H1 (cell line): ENCODE measurements at regions not wholly inside any gene's neighbourhood (a gene's known extent, or its start where the extent isn't known, plus 50 kb on each side); places are given as distances from the start of the nearest gene placed in this dataset.

Experiments
- CTCF ChIA-PET: fragments of 300-600 bp; sonication (Branson Sonifier 250); formaldehyde crosslinking; loops from one replicate; lab custom pipeline; 2021; ENCODE audit not compliant: partially characterized antibody; lab: Charles Lee
- POLR2A ChIA-PET: fragments of 300-600 bp; sonication (Branson Sonifier 250); formaldehyde crosslinking; loops from one replicate; lab custom pipeline; 2021; ENCODE audit warnings: inconsistent platforms; ENCODE audit not compliant: partially characterized antibody; lab: Charles Lee
- DNase-seq, 2 experiments: peaks; one replicate each; pipeline versions ENCODE4 v3.0.0 to v3.0.0-alpha.2; 2010 to 2022; ENCODE audit warnings: low spot score in 2 of 2, low read depth in 1 of 2, mixed read lengths in 1 of 2
- FAIRE-seq: peaks from 2 replicates; lab custom pipeline; 2011; peaks lifted over from hg19 to GRCh38; lab: Jason Lieb, UNC
- H2AFZ ChIP-seq: 2 replicates; pipeline ENCODE4 v1.8.1; 2012; ENCODE audit warnings: low read length, inconsistent platforms
- H2AK5ac ChIP-seq: 2 replicates; pipeline ENCODE4 v1.6.1; 2013; ENCODE audit warnings: low read depth, low read length
- H2BK120ac ChIP-seq: replicated peaks from 2 replicates; pipeline ENCODE3; 2013; ENCODE audit warnings: low read depth, low read length, inconsistent platforms
- H2BK12ac ChIP-seq: 2 replicates; pipeline ENCODE4 v1.6.1; 2013; ENCODE audit warnings: low read depth, low read length
- H2BK15ac ChIP-seq: 2 replicates; pipeline ENCODE4 v1.6.1; 2013; ENCODE audit warnings: low read length
- H2BK20ac ChIP-seq: 2 replicates; pipeline ENCODE4 v1.6.1; 2013; ENCODE audit warnings: low read length
- H2BK5ac ChIP-seq: 2 replicates; pipeline ENCODE4 v1.6.1; 2013; ENCODE audit warnings: low read depth, low read length
- H3K14ac ChIP-seq: 2 replicates; pipeline ENCODE4 v1.6.1; 2013; ENCODE audit warnings: inconsistent platforms; ENCODE audit not compliant: insufficient read length
- H3K18ac ChIP-seq: 2 replicates; pipeline ENCODE4 v1.6.1; 2013; ENCODE audit warnings: low read length; ENCODE audit errors: extremely low read depth
- H3K23ac ChIP-seq: 2 replicates; pipeline ENCODE4 v1.6.1; 2013; ENCODE audit warnings: inconsistent platforms; ENCODE audit not compliant: insufficient read length
- H3K23me2 ChIP-seq: 2 replicates; pipeline ENCODE4 v1.6.1; 2013; ENCODE audit warnings: low read depth, low read length
- H3K27ac ChIP-seq: 2 replicates; pipeline ENCODE4 v1.6.1; 2011; ENCODE audit warnings: low read depth, low read length, inconsistent platforms
- H3K27me3 ChIP-seq, 4 experiments: replicated peaks in 1 of 4; 1 replicate in 1 of 4; 2 replicates in 3 of 4; pipeline versions ENCODE4 v1.6.1 to v1.8.1; 2011 to 2013; ENCODE audit warnings: low read length in 3 of 4, mild to moderate bottlenecking in 3 of 4, inconsistent platforms in 2 of 4, mixed read lengths in 2 of 4, moderate library complexity in 1 of 4; ENCODE audit not compliant: control insufficient read depth in 3 of 4, insufficient read depth in 3 of 4; ENCODE audit errors: extremely low read depth in 1 of 4
- H3K36me3 ChIP-seq, 4 experiments: 2 replicates each; pipeline versions ENCODE4 v1.6.1 to v1.8.1; 2011 to 2013; ENCODE audit warnings: mild to moderate bottlenecking in 4 of 4, low read length in 3 of 4, moderate library complexity in 2 of 4, control low read depth in 1 of 4, inconsistent platforms in 1 of 4; ENCODE audit not compliant: insufficient read depth in 4 of 4, control insufficient read depth in 2 of 4
- H3K4ac ChIP-seq: replicated peaks from 2 replicates; pipeline ENCODE3; 2013; ENCODE audit warnings: low read length, low read depth, mixed read lengths, inconsistent platforms; ENCODE audit not compliant: insufficient read length
- H3K4me1 ChIP-seq, 4 experiments: replicated peaks in 1 of 4; 1 replicate in 1 of 4; 2 replicates in 3 of 4; pipeline versions ENCODE4 v1.6.1 to v1.8.1; 2011 to 2013; ENCODE audit warnings: low read length in 3 of 4, inconsistent platforms in 2 of 4, mixed read lengths in 1 of 4; ENCODE audit not compliant: insufficient read depth in 4 of 4, control insufficient read depth in 3 of 4
- H3K4me2 ChIP-seq, 2 experiments: 2 replicates each; pipeline versions ENCODE4 v1.6.1 to v1.8.1; 2011 to 2013; ENCODE audit warnings: low read depth in 2 of 2, low read length in 2 of 2, control low read depth in 1 of 2, inconsistent platforms in 1 of 2, mild to moderate bottlenecking in 1 of 2; ENCODE audit not compliant: insufficient read depth in 1 of 2
- H3K4me3 ChIP-seq, 4 experiments: fragments of 200-600, 300-600 bp in 1 of 4; sonication (generic), shearing (Covaris generic), sonication (Bioruptor Twin) in 1 of 4; 2 replicates each; pipeline versions ENCODE4 v1.5.1 to v1.8.1; 2011 to 2016; ENCODE audit warnings: low read length in 4 of 4, low read depth in 3 of 4, control low read depth in 2 of 4, inconsistent platforms in 2 of 4, mild to moderate bottlenecking in 2 of 4, mixed read lengths in 1 of 4, moderate library complexity in 1 of 4; ENCODE audit not compliant: insufficient read depth in 2 of 4; ENCODE audit errors: extremely low read depth in 1 of 4
- H3K56ac ChIP-seq: replicated peaks from 2 replicates; pipeline ENCODE3; 2013; ENCODE audit warnings: low read depth, mild to moderate bottlenecking, mixed read lengths, low read length, inconsistent platforms; ENCODE audit not compliant: insufficient read length
- H3K79me1 ChIP-seq: 2 replicates; pipeline ENCODE4 v1.6.1; 2013; ENCODE audit warnings: low read depth, low read length, control low read depth
- H3K79me2 ChIP-seq, 2 experiments: 2 replicates each; pipeline versions ENCODE4 v1.6.1 to v1.8.1; 2012 to 2013; ENCODE audit warnings: low read length in 2 of 2, mild to moderate bottlenecking in 2 of 2, inconsistent platforms in 1 of 2; ENCODE audit not compliant: insufficient read depth in 2 of 2, control insufficient read depth in 1 of 2
- H3K9ac ChIP-seq, 4 experiments: replicated peaks in 1 of 4; 1 replicate in 1 of 4; 2 replicates in 3 of 4; pipeline versions ENCODE4 v1.6.1 to v1.8.1; 2011 to 2013; ENCODE audit warnings: low read depth in 3 of 4, low read length in 3 of 4, control low read depth in 2 of 4, mild to moderate bottlenecking in 2 of 4, moderate library complexity in 2 of 4, inconsistent platforms in 1 of 4; ENCODE audit errors: extremely low read depth in 1 of 4
- H3K9me3 ChIP-seq, 2 experiments: 2 replicates each; pipeline versions ENCODE4 v1.6.1 to v1.8.1; 2012 to 2013; ENCODE audit warnings: mild to moderate bottlenecking in 2 of 2, moderate library complexity in 2 of 2, control low read depth in 1 of 2, inconsistent platforms in 1 of 2, low read depth in 1 of 2, low read length in 1 of 2, mixed read lengths in 1 of 2; ENCODE audit not compliant: insufficient read depth in 2 of 2
- H4K20me1 ChIP-seq, 2 experiments: replicated peaks in 1 of 2; 2 replicates each; pipeline versions ENCODE3 to v1.8.1; 2011 to 2013; ENCODE audit warnings: inconsistent platforms in 2 of 2, low read length in 2 of 2, mild to moderate bottlenecking in 1 of 2; ENCODE audit not compliant: insufficient read depth in 2 of 2, control insufficient read depth in 1 of 2
- H4K5ac ChIP-seq: 2 replicates; pipeline ENCODE4 v1.6.1; 2013; ENCODE audit warnings: low read length, low read depth, mixed read lengths, inconsistent platforms; ENCODE audit not compliant: insufficient read length
- H4K8ac ChIP-seq: 2 replicates; pipeline ENCODE4 v1.8.0; 2013; ENCODE audit warnings: mild to moderate bottlenecking, moderate library complexity, low read length, inconsistent platforms; ENCODE audit not compliant: insufficient read depth; ENCODE audit errors: extremely low read depth
- H4K91ac ChIP-seq: replicated peaks from 2 replicates; pipeline ENCODE3; 2013; ENCODE audit warnings: low read length, mixed read lengths, inconsistent platforms; ENCODE audit not compliant: insufficient read length
- ASH2L ChIP-seq: fragments of 200-600, 300-600 bp; sonication (generic); IDR thresholded peaks from one replicate; pipeline ENCODE4 v1.7.1; 2017; ENCODE audit warnings: low read length
- BACH1 ChIP-seq: IDR thresholded peaks from 2 replicates; pipeline ENCODE4 v1.6.1; 2012; ENCODE audit warnings: low read length, improper control_type of control experiment
- NRF1 ChIP-seq: IDR thresholded peaks from 2 replicates; pipeline ENCODE4 v1.6.1; 2011; ENCODE audit warnings: mild to moderate bottlenecking, low read depth, low read length, improper control_type of control experiment
- POLR2A ChIP-seq, 2 experiments: IDR thresholded peaks; 1 replicate in 1 of 2; 2 replicates in 1 of 2; pipeline ENCODE4 v1.6.1; 2011; ENCODE audit warnings: low read depth in 2 of 2, low read length in 2 of 2, mild to moderate bottlenecking in 2 of 2; ENCODE audit errors: control extremely low read depth in 1 of 2
- POU5F1 ChIP-seq: IDR thresholded peaks from 2 replicates; pipeline ENCODE4 v1.6.1; 2011; ENCODE audit warnings: low read depth, mild to moderate bottlenecking, low read length, moderate library complexity
- RBBP5 ChIP-seq: IDR thresholded peaks from 2 replicates; pipeline ENCODE4 v1.7.1; 2012; ENCODE audit warnings: low read depth, mild to moderate bottlenecking, inconsistent platforms, low read length, moderate library complexity, borderline replicate concordance
- RXRA ChIP-seq: IDR thresholded peaks from 2 replicates; pipeline ENCODE4 v1.6.1; 2011; ENCODE audit warnings: low read depth, mild to moderate bottlenecking, low read length, moderate library complexity; ENCODE audit not compliant: insufficient read depth
- SIRT6 ChIP-seq: IDR thresholded peaks from one replicate; pipeline ENCODE4 v1.7.1; 2012; ENCODE audit warnings: low read length, inconsistent platforms
- SP2 ChIP-seq: IDR thresholded peaks from 2 replicates; pipeline ENCODE4 v1.6.1; 2012; ENCODE audit warnings: mild to moderate bottlenecking, low read length, inconsistent platforms
- TAF1 ChIP-seq: IDR thresholded peaks from 2 replicates; pipeline ENCODE4 v1.6.1; 2011; ENCODE audit warnings: mild to moderate bottlenecking, low read depth, low read length
- TAF7 ChIP-seq: optimal IDR thresholded peaks from 2 replicates; pipeline ENCODE3; 2011; ENCODE audit warnings: low read depth, mild to moderate bottlenecking, inconsistent platforms, low read length, moderate library complexity, borderline replicate concordance
- TCF12 ChIP-seq: IDR thresholded peaks from 2 replicates; pipeline ENCODE4 v1.6.1; 2011; ENCODE audit warnings: low read depth, mild to moderate bottlenecking, low read length
- USF2 ChIP-seq: IDR thresholded peaks from 2 replicates; pipeline ENCODE4 v1.6.1; 2011; ENCODE audit warnings: low read length, improper control_type of control experiment
- WGBS, 2 experiments: shearing (Covaris generic) in 1 of 2; methylation state at CpG; one replicate each; pipeline versions ENCODE4 v1.1.6 to v1.1.7; 2013 to 2015; ENCODE audit warnings: low lambda C conversion rate in 2 of 2, mixed read lengths in 2 of 2, inconsistent platforms in 1 of 2, low coverage in 1 of 2, missing lambda C conversion rate in 1 of 2; ENCODE audit not compliant: insufficient replicate concordance in 2 of 2, insufficient coverage in 1 of 2, insufficient read length in 1 of 2; ENCODE audit errors: extremely low coverage in 1 of 2, missing lambda C conversion rate in 1 of 2; 5-methylcytosine and 5-hydroxymethylcytosine counted together
- TF ChIP-seq, protein P1 (sequence below): IDR thresholded peaks from 2 replicates; pipeline ENCODE4 v1.6.1; 2011; ENCODE audit warnings: low read depth, mild to moderate bottlenecking, low read length; ENCODE audit not compliant: insufficient read depth
- TF ChIP-seq, protein P2 (sequence below): IDR thresholded peaks from 2 replicates; pipeline ENCODE4 v1.6.1; 2012; ENCODE audit warnings: inconsistent platforms

GRCh38 chr3:167918686-167919085 is 177.0 kb downstream of the GOLIM4 start:
- no peak overlapping the region for H2BK20ac ChIP-seq
- H2BK12ac ChIP-seq, result no peak overlapping the region
- no peak overlapping the region for H3K4me2 ChIP-seq
- POLR2A ChIA-PET, result no interaction called here
- no peaks in the 10 kb centered on the region for H4K20me1 ChIP-seq
- FAIRE-seq, result no peak
- no peak overlapping the region for H4K5ac ChIP-seq
- no peak overlapping the region for H2BK120ac ChIP-seq
- no peaks in the 10 kb centered on the region for H3K36me3 ChIP-seq
- no peak overlapping the region for H3K18ac ChIP-seq
- no peak overlapping the region for H4K8ac ChIP-seq
- H3K27ac ChIP-seq, result no peak overlapping the region
- no peak overlapping the region for H2BK15ac ChIP-seq
- no peak overlapping the region for H3K23ac ChIP-seq
- H3K79me2 ChIP-seq, result no peaks in the 10 kb centered on the region
- H4K91ac ChIP-seq, result no peak overlapping the region
- H3K79me1 ChIP-seq, result no peaks in the 10 kb centered on the region
- H3K4ac ChIP-seq, result no peak overlapping the region
- no peak overlapping the region for H2AFZ ChIP-seq
- CTCF ChIA-PET, result interaction anchor here (0.8 to 1.8 kb wide), 7 partner anchors 10 to 538 kb away, joined by 3 to 7 read pairs (median 3); partner anchors contain the start of gene ZBBX
- H2AK5ac ChIP-seq, result no peak overlapping the region
- H3K56ac ChIP-seq, result no peak overlapping the region
- H3K27me3 ChIP-seq, result no peaks in the 10 kb centered on the region
- H3K9me3 ChIP-seq, result no peaks in the 10 kb centered on the region
- WGBS, 2 experiments, result 89% methylated on average over 2 of the region's 2 CpGs; no CpG with 5 or more reads in 1 of the 2 experiments
- no peak for DNase-seq
- H3K14ac ChIP-seq, result no peak overlapping the region
- no peaks in the 10 kb centered on the region for H3K23me2 ChIP-seq
- no peak overlapping the region for H3K4me3 ChIP-seq
- no peak overlapping the region for H3K9ac ChIP-seq
- H3K4me1 ChIP-seq, result no peaks in the 10 kb centered on the region
- no peak overlapping the region for H2BK5ac ChIP-seq
- no peak for TF ChIP-seq RBBP5
- TF ChIP-seq TAF7, result no peak
- TF ChIP-seq, protein P1, sequence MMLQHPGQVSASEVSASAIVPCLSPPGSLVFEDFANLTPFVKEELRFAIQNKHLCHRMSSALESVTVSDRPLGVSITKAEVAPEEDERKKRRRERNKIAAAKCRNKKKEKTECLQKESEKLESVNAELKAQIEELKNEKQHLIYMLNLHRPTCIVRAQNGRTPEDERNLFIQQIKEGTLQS, result no peak
- TF ChIP-seq BACH1, result no peak
- no peak for TF ChIP-seq TCF12
- TF ChIP-seq RXRA, result no peak
- no peak for TF ChIP-seq USF2
- TF ChIP-seq TAF1, result no peak
- no peak for TF ChIP-seq POLR2A (IDR thresholded peaks at IDR 0.05; ENCODE audit: control extremely low read depth in 1 of 2, low read depth in 2 of 2, low read length in 2 of 2)
- TF ChIP-seq SP2, result no peak
- TF ChIP-seq, protein P2, sequence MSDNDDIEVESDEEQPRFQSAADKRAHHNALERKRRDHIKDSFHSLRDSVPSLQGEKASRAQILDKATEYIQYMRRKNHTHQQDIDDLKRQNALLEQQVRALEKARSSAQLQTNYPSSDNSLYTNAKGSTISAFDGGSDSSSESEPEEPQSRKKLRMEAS, result no peak
- TF ChIP-seq NRF1, result no peak
- no peak for TF ChIP-seq SIRT6
- TF ChIP-seq POU5F1, result no peak
- TF ChIP-seq ASH2L, result no peak
